ENCODE measurements at regions not wholly inside any gene's neighbourhood (a gene's known extent, or its start where the extent isn't known, plus 50 kb on each side); places are given as distances from the start of the nearest gene placed in this dataset.

- TF ChIP-seq CTCF (conservative IDR thresholded peaks at IDR 0.05; ENCODE audit: low read depth in 2 of 2) (no peak), EZH2 (IDR thresholded peaks at IDR 0.05; ENCODE audit: low read depth, unreplicated experiment) (no peak), POLR2AphosphoS5 (IDR thresholded peaks at IDR 0.05; ENCODE audit: low read depth) (no peak), REST (IDR thresholded peaks at IDR 0.05; ENCODE audit: unreplicated experiment) (no peak), JUNB (IDR thresholded peaks at IDR 0.05; ENCODE audit: unreplicated experiment) (no peak), STAT1 (IDR thresholded peaks at IDR 0.05; ENCODE audit: unreplicated experiment) (no peak), EZH2phosphoT487 (IDR thresholded peaks at IDR 0.05; ENCODE audit: unreplicated experiment) (no peak), CREB1 (CRISPR knock-in tag; IDR thresholded peaks at IDR 0.05; ENCODE audit: low read depth) (no peak), NANOG (IDR thresholded peaks at IDR 0.05; ENCODE audit: borderline replicate concordance) (no peak), ETS1 (IDR thresholded peaks at IDR 0.05) (no peak), ZNF462 (CRISPR knock-in tag; IDR thresholded peaks at IDR 0.05) (no peak), ZNF331 (CRISPR knock-in tag; IDR thresholded peaks at IDR 0.05; ENCODE audit: low read depth) (no peak)
These were observed 119.6 kb upstream of the BRWD3 start for GRCh38 chrX:80929251-80929650.
